Activated CD8-positive, alpha-beta T cell treated with anti-CD3 and anti-CD28 coated beads for 36 hours (primary cell): ENCODE measurements at regions not wholly inside any gene's neighbourhood (a gene's known extent, or its start where the extent isn't known, plus 50 kb on each side); places are given as distances from the start of the nearest gene placed in this dataset.

Experiments
- ATAC-seq: fragments of 200-7000 bp; cut with Tn5 transposase; one replicate; pipeline ENCODE4 v1.10.0; 2021; ENCODE audit warnings: mild to moderate bottlenecking, moderate library complexity
- CTCF ChIA-PET: fragments of 350-600 bp; sonication (Branson Sonifier 250); formaldehyde crosslinking; loops from one replicate; lab custom pipeline; 2021; ENCODE audit warnings: antibody characterized with exemption; lab: Charles Lee
- POLR2A ChIA-PET: fragments of 350-600 bp; sonication (Branson Sonifier 250); formaldehyde crosslinking; loops from one replicate; lab custom pipeline; 2021; ENCODE audit warnings: antibody characterized with exemption; lab: Charles Lee
- DNase-seq: peaks from one replicate; pipeline ENCODE4 v3.0.0-alpha.2; 2020
- H3K27ac Mint-ChIP-seq: one replicate; pipeline ENCODE4 v1.8.0; 2021; ENCODE audit warnings: mild to moderate bottlenecking, mixed read lengths
- H3K27me3 Mint-ChIP-seq: one replicate; pipeline ENCODE4 v1.8.0; 2021; ENCODE audit warnings: mixed read lengths
- H3K36me3 Mint-ChIP-seq: one replicate; pipeline ENCODE4 v1.8.0; 2021; ENCODE audit warnings: low read depth, mixed read lengths
- H3K4me1 Mint-ChIP-seq: one replicate; pipeline ENCODE4 v1.8.0; 2021; ENCODE audit warnings: low read depth, mixed read lengths
- H3K4me3 Mint-ChIP-seq: one replicate; pipeline ENCODE4 v1.8.0; 2021; ENCODE audit warnings: mild to moderate bottlenecking, moderate library complexity, mixed read lengths
- H3K9me3 Mint-ChIP-seq: one replicate; pipeline ENCODE4 v1.8.0; 2021; ENCODE audit warnings: mixed read lengths
- CTCF ChIP-seq: fragments of 200-600 bp; IDR thresholded peaks from one replicate; pipeline ENCODE4 v1.8.0; 2022; ENCODE audit warnings: antibody characterized with exemption, mild to moderate bottlenecking
- intact Hi-C: fragments of 100-400 bp; cut with micrococcal nuclease; formaldehyde crosslinking; loops from one replicate; pipeline ENCODE4 v1.10.0; 2022

DNA sequence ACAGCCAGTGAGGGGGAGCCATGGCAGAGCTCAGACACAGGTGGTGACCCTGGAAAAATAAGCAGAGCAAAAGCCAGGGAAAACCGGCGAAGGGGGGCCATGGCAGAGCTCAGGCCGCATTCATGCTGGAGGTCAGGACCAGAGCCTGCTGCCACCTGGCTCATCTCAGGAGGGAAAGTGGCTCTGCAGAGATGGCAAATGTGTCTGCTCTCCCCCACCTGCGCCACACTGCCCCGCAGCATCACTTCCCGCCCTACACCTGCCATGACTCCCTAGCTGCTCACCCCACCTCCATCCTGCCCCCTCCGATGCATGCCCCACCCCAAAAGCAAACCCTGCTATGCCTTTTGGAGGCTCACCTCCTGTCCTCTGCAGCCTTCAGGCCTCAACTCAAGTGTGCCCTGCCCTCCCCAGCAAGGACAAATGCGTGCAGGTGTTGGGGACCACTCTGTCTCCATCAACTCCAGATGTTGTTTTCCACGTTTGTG is 123.2 kb upstream of the FGF3 start:
- H3K27ac Mint-ChIP-seq = no peak overlapping the region
- DNase-seq (no peak), ATAC-seq (no peak)
- TF ChIP-seq CTCF = no peak
- H3K27me3 Mint-ChIP-seq = peaks cover 8% of the 10 kb centered on the region
- intact Hi-C loops = no loop called here
- H3K36me3 Mint-ChIP-seq = no peaks in the 10 kb centered on the region
- CTCF ChIA-PET = no interaction called here
- no peaks in the 10 kb centered on the region for H3K9me3 Mint-ChIP-seq
- H3K4me3 Mint-ChIP-seq = no peak overlapping the region
- POLR2A ChIA-PET = no interaction called here
- no peaks in the 10 kb centered on the region for H3K4me1 Mint-ChIP-seq

DNA sequence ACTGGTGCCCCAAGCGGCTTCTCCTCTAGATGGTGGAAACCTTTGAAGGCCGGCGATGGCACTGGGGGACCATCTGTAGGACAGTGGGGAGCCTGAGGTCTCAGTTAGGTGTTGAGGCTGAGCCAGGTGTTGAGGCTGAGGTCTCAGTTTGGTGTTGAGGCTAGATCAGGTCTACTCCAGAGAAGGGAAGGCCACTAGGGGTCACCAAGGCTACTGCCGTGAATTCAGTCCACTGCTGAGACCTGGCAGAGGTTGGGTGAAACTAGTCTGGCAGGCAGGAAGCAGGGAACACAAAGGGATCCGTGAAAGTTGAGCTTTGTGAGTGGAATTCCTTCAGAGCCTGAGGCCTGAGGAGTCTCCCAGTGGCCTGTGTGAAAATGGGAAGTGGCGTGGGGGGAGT is 123.8 kb upstream of the FGF3 start:
- H3K27me3 Mint-ChIP-seq = peaks cover 10% of the 10 kb centered on the region
- TF ChIP-seq CTCF = no peak
- no peak overlapping the region for H3K27ac Mint-ChIP-seq
- no peaks in the 10 kb centered on the region for H3K9me3 Mint-ChIP-seq
- no peak for DNase-seq
- H3K36me3 Mint-ChIP-seq = no peaks in the 10 kb centered on the region
- intact Hi-C loops = no loop called here
- ChIA-PET CTCF (no interaction called here), POLR2A (no interaction called here)
- no peaks in the 10 kb centered on the region for H3K4me1 Mint-ChIP-seq
- ATAC-seq = no peak
- no peak overlapping the region for H3K4me3 Mint-ChIP-seq

- Mint-ChIP-seq H3K27ac (no peak overlapping the region), H3K36me3 (no peaks in the 10 kb centered on the region), H3K4me1 (no peaks in the 10 kb centered on the region), H3K27me3 (peaks cover 10% of the 10 kb centered on the region), H3K4me3 (no peak overlapping the region), H3K9me3 (no peaks in the 10 kb centered on the region)
- no peak for TF ChIP-seq CTCF
- no peak for DNase-seq
- ChIA-PET CTCF (no interaction called here), POLR2A (no interaction called here)
- no peak for ATAC-seq
- intact Hi-C loops = no loop called here
Observed at GRCh38 chr11:69943506-69943905, 124.3 kb upstream of the FGF3 start.

GRCh38 chr11:69944146-69944795 is 125.1 kb upstream of the FGF3 start:
- H3K9me3 Mint-ChIP-seq = no peaks in the 10 kb centered on the region
- no peaks in the 10 kb centered on the region for H3K36me3 Mint-ChIP-seq
- CTCF ChIA-PET = no interaction called here
- intact Hi-C loops = no loop called here
- DNase-seq (no peak), ATAC-seq (no peak)
- no peak overlapping the region for H3K27ac Mint-ChIP-seq
- peaks cover 10% of the 10 kb centered on the region for H3K27me3 Mint-ChIP-seq
- no peaks in the 10 kb centered on the region for H3K4me1 Mint-ChIP-seq
- POLR2A ChIA-PET = no interaction called here
- TF ChIP-seq CTCF = no peak
- H3K4me3 Mint-ChIP-seq = no peak overlapping the region

- ATAC-seq (no peak), DNase-seq (no peak)
- intact Hi-C loops = no loop called here
- CTCF ChIA-PET = interaction anchor here (0.9 to 1.8 kb wide), 3 partner anchors 19 to 58 kb away, joined by 3 to 4 read pairs (median 4); no protein-coding TSS in a partner anchor
- Mint-ChIP-seq H3K4me3 (no peak overlapping the region), H3K27ac (no peak overlapping the region), H3K27me3 (peaks cover 12% of the 10 kb centered on the region), H3K36me3 (no peaks in the 10 kb centered on the region), H3K4me1 (no peaks in the 10 kb centered on the region), H3K9me3 (peaks cover 1% of the 10 kb centered on the region)
- no peak for TF ChIP-seq CTCF
- POLR2A ChIA-PET = no interaction called here
Observed at GRCh38 chr11:69945157-69945556, 125.9 kb upstream of the FGF3 start.
